IPS DF 19.7 (cell line): ENCODE measurements at regions not wholly inside any gene's neighbourhood (a gene's known extent, or its start where the extent isn't known, plus 50 kb on each side); places are given as distances from the start of the nearest gene placed in this dataset.

Experiments used
- DNase-seq: peaks from one replicate; pipeline ENCODE4 v3.0.0-alpha.2; 2013; ENCODE audit warnings: low read depth, low spot score

DNA sequence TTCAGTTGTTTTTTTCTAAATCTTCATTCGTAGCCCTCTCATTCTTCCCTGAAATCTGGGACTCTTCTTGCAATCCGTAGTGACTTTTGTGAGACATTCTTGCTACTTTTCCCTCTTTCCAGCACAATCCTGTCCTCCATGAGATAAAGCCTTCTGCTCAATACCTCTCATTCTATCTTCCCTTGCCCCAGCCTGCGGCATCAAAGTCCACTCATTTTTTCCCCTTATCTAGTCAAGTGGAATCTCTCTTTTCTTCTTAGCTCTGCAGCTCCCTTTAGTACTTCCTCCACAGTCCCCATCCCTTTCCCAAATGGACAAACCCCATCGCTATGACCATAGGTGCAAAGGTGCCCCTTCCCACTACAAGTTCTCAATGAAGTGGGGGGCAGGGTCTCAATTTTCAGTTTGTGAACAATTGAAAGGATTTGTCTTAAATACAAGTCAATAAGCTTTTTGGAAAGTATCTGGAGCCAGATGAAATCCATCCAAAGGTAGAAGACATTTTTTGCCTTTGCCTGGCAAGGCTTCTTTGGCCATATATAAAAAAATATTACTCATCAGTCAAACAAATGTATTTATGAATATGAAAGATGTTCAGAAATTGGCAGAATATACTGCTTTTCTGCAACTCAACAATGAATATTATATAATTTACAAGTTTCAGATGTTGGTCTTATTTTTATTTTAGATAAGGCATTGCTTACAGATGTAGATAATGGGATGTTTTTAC is 179.4 kb downstream of the SNAPC1 start:
- no peak for DNase-seq

DNA sequence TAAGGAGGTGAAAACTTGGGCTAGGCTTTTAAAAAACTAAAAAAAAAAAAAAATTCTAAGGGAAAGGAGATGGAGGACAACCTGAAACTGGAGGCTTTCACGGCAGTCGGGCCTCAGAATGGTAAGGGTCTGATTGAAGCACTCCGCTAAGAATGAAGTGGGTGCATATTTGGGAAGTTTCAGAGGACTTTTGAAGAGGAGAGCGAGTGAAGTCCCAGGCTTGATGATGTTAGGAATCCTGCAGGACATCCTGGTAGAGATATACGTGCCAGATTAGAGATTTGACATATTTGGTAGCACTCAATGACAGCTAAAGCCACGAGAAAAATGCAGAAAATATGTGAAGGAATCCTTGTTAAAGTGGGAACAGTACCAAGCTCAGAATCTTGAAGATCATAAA is 186.2 kb downstream of the SNAPC1 start:
- no peak for DNase-seq

DNA sequence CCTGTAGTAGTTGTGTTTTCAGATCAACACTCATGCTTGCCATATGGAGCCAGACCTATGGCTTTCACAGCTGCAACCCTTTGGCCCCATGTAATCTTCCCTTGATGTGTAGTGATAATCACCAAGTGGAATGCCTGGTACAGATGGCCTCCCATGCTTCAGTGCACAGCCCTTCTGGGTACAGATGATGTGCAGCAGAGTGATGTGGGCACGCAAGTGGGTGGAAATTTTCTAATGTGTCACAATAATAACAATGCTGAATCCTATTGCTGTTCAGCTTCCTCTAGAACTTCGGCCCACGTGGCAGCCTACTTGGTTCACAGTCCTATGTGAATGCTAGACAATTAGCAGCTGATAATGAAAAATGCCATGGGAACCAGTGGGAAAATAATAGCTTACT is 188.1 kb downstream of the SNAPC1 start:
- DNase-seq, result no peak

DNA sequence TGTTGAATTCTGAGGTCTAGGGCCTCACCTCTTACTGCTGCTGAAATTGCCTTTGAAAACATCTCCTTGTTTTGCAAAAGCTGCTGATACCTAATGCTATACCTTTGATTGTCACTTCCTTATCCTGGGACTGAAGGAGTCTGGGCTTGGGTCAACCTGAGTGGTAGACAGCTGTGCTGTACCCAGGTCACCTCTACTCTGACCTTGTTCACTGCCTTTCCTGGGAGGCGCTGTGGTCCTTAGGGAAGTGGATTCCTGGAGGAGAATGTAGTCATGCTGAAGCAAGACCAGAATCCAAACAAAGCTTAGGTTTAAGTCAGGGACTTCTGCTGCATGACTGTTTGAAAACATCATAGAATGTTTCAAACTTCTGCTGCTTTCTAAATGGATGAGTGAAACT is 191.4 kb downstream of the SNAPC1 start:
- DNase-seq, result no peak

DNA sequence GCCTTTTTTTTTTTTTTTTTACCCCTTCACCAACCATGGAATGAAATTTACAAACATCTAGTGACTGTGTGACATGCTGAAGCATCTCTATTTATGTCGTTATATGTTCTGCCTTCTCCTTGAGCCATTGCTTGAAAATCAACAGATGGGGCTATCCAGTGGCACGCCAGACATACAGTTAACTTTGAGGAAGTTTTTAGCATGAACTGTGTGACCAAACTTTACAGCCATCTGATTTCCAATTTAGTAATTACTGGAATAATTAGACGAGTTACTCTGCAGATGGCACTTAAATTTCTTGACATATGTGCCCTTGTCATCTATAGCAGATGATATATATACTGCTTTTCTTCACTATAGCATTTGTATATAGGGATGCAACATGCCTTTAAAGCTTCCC is 192.1 kb downstream of the SNAPC1 start:
- DNase-seq, result no peak

DNA sequence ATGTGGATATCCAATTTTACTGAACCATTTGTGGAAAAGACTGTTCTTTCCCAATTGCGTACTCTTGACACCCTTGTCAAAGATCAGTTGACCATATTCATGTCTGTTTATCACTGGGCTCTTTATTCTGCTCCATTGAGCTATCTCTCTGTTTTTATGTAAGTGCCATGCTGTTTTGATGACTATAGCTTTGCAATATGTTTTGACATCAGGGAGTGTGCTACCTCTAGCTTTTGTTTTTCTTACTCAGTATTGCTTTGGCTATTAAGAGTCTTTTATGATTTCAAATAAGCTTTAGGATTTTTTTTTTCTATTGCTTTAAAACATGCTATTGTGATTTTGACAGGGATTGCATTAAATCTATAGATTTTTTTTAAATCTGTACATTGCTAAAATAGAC is 194.3 kb downstream of the SNAPC1 start:
- no peak for DNase-seq

DNA sequence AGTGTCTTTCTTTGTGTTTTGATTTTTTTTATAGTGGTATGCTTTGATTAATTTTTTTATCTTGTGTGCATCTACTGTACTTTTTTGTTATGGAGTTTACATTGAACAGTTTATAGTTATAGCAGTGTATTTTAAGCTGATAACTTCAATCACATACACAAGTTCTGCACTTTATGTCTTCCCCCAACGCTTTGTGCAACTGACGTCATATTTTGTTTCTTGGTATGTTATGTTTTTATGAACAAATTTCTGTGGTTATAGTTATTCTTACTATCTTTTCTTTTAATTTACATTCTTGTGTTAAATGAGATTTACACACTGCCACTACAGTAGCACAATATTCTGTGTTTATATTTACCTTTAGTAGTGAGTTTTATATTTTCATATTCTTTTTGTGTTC is 197.1 kb downstream of the SNAPC1 start:
- DNase-seq, result no peak

DNA sequence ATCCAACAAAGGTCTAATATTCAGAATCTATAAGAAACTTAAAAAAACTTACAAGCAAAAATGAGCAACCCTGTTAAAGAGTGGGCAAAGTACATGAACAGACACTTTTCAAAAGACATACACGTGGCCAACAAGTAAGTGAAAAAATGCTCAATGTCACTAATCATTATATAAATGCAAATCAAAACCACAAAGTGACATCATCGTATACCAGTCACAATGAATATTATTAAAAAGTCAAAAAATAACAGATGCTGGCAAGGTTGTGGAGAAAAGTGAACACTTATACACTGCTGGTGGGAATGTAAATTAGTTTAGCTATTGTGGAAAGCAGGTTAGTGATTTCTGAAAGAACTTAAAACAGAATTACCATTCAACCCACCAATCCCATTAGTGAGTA is 199.1 kb downstream of the SNAPC1 start:
- DNase-seq, result no peak

DNA sequence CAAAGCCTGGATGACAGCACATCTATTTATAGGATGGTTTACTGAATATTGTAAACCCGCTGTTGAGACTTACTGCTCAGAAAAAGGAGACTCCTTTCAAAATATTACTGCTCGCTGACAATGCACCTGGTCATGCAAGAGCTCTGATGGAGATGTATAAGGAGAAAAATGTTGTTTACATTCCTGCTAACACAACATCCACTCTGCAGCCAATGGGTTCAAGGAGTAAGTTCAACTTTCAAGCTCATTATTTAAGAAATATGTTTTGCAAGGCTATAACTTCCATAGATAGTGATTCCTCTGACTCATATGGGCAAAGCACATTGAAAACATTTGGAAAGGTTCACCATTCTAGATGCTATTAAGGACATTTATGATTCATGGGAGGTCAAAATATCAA is 201.7 kb downstream of the SNAPC1 start:
- DNase-seq, result no peak

DNA sequence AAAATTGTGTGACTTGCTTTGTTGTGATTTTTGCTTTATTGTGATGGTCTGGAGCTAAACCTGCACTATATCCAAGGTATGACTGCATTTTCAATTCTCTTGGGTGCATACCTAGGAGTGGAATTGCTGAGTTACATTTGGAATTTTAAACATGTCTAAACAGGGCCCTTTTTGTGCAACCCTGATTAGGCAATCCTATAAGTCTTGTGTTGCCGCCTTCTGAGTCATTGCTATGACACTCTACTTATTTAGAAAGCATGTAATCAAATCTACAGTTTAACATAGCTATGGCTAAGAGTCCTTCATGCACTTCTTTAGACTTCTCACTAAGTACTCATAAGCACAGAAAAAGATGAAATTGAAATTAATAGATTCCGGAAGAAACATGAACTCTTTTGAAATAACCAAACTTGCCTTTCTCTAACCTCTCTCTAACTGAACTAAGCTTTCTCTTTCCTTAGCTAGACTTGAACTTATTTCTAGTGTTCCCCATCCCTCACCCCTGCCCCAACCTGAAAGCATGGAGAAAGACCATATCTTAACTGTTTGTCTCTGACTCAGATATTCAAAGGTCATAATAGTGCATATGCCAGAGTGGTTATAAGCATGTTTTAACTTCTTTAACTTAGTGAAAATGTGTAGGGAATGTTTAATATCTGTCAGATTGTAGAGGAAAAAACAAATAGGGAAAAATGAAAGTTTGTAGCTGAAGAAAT is 203.0 kb downstream of the SNAPC1 start:
- no peak for DNase-seq

DNA sequence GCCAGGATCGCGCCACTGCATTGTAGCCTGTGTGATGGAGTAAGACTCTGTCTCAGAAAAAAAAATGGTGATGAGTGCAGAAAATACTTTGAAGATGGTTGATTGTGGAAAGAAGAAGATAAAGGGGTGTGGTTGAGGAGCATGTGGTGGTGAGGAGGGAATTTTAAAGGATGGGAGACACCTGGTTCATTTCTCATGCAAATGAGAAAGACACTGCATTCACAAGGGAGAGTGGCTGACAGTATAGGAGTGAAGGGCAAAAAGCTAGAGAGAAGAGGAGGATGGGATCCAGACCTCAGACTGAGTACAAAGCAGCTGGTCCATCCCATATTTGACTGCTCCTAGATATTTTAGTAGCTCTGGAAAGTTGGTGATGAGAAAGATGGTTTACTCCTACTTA is 206.0 kb downstream of the SNAPC1 start:
- DNase-seq, result no peak

DNA sequence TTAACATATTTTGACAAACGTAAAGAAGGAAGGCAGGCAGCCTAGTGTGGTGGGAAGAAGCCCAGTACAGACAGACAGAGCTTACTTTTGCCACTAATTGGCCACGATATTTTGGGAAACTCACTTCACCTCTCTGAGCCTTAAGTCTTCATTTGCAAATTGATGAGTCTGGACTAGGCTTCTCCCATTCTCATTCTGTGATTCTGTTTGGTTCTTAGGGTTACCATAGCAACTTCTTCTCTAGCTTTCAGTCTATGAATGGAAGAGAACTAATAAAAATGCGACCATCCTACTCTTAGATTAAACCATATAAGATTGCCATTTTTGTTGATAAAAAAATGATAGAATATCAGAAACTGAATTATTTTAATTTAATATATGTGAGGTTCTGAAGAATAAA is 210.5 kb downstream of the SNAPC1 start:
- no peak for DNase-seq

DNA sequence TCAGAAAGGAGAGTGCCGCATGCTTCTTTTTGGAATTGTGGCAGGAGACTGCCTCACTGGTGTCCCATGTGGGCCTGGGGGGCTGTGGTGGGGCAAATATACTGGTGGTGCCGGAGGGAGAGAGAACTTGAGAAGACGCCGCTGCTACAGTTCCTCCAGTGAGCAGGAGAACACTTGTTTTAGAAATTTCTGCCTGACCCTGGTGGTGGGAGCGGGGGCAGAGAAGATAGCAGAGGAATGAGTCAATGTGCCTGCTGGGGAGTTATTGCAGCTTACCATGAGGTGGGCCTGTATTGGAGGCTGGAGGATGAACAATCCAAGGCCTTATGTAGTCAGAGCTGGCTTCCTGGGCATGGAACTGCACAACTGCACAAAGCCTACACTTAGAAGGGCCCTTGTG is 211.8 kb downstream of the SNAPC1 start:
- no peak for DNase-seq

DNA sequence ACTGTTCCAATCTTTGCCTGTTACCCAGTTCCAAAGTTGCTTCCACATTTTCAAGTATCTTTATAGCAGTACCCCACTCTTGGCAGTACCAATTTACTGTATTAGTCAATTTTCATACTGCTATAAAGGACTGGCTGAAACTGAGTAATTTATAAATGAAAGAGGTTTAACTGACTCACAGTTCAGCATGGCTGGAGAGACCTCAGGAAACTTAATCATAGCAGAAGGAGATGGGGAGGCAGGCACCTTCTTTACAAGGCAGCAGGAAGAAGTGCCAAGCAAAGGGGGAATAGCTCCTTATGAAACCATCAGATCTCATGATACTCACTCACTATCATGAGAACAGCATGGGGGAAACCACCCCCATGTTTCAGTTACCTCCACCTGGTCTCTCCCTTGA is 215.0 kb downstream of the SNAPC1 start:
- DNase-seq, result no peak

DNA sequence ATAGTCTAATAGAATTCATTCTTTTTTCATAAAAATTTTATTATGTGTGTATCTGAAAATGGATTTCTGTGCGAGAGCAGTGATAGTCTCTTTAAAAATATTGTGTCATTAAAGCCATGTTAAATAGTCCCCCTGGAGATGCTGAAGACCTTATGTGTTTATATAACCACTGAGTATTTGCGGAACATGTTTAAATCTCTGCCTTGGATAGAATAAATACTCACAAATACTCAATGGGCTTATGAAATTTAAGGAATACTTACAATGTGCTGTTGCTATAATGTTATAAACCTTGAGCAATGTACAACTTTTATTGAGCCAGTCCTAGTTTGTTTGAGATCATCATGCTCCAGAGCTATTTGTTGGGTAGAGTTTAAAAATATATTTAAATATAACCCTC is 226.0 kb downstream of the SNAPC1 start:
- DNase-seq, result no peak

DNA sequence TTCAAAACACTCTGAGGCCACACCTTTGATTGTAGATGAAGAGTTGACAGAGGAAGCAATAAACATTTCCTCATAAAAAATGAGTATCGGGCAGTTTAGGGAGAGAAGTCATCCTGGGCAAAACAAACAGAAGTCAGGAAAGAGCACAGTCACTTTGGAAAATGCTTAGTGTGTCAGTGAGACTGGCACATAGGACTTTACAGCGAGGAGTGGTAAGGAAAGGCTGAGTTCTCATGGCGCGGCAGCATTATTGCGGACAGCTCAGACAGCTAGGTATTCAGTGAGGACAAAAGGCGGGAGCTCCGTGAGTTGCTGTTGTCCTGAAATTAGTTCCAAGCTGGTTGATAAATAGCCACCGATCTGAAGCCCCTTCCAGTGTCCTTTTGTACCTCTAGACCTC is 229.9 kb downstream of the SNAPC1 start:
- no peak for DNase-seq

DNA sequence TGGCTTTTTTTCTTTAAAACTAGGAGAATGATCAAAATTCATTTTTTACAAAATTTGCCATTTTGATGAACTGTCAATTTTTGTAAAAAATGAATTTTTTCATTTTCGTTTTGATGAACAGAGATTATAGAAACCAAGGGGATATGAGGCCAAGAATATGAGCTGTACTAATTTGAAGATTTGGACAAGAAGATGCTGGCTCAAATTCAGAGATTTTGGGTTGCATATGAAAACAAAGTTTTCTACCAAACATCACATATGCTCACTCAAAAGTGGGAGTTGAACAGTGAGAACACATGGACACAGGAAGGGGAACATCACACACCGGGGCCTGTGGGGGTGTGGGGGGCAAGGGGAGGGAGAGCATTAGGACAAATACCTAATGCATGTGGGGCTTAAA is 230.7 kb downstream of the SNAPC1 start:
- DNase-seq, result no peak

DNA sequence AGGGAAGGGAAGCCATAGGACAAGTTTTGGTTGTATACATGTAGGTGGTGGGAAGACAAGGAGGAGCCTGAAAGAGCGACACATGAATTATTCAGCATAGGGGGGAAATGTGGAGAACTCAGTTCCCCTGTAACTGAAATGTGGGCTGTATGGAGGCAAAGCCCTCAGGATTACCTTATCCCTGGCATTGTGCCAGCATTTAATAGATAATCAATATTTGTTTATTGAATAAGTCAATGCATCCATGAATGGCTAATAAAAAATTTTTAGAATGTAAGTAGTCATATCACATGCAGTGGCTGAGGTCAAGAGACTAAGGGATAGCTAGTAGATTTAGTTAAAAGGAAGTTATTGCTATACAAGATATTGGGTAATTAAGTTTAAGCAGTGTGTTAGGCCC is 232.4 kb downstream of the SNAPC1 start:
- no peak for DNase-seq

DNA sequence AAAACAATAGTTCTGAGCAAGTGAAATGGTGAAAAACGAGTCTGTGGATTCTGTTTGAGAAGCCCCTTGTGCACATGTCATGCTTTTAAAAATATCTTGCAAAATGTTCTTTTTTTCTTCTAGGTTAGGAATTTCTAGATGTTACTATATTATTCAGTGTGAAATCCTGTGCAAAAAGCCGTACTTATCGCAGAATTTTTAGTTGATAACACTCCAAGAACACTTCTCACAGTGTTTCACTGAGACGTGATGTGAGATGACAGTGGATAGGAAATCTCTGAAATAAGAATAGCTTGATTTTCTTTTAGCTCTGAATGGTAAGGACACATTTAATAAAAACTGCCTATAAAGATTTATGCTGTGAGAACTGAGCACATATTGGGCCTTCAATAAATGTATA is 234.5 kb downstream of the SNAPC1 start:
- no peak for DNase-seq

DNA sequence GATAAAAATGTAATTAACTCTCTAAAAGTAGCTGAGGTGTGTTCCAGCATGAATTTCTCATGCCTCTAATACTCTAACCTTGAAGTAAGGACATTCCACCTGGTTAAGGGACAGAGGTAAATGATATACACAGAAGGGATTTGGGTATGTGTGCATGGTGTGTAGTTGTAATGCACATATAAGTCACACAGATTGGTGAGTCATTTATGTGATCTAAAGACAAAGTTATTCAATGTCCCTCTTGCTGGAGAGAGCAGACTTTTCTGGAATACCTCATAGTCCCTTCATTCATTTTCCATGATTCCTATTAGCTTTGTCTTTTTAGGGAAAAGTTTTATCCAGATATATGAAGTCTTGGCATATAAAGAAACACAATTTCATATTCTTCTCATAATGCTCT is 234.9 kb downstream of the SNAPC1 start:
- DNase-seq, result no peak

DNA sequence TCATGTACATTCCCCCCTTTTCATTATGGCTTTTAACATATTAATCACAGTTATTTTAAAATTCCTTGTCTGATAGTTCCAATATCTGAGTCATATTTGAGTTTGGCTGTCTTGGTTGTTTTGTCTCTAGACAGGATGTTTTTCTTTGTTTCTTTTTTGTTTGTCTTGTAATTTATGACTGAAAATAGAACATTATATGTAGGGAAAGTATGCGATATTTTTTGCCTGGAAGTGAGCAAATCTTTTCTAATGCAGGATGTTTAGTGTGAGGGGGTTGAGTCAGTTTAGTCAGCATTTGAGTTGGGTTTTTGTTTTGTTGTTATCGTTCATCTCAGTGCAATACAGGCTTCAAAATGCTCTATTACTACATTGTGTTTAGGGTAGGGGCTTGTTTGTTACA is 239.7 kb downstream of the SNAPC1 start:
- DNase-seq, result no peak

DNA sequence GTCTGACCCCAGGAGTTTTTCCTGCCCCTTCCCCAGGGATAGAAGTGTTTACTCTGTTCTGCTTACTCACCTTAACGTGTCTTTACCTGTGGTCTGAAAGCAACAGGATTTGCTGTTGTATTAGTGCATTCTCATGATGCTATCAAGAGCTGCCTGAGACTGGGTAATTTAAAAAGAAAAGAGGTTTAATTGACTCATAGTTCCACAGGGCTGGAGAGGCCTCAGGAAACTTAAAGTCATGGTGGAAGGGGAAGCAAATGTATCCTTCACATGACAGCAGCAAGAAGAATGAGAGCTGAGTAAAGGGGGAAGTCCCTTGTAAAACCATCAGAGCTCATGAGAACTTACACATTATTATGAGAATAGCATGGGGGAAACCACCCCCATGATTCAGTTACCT is 240.4 kb downstream of the SNAPC1 start:
- no peak for DNase-seq

DNA sequence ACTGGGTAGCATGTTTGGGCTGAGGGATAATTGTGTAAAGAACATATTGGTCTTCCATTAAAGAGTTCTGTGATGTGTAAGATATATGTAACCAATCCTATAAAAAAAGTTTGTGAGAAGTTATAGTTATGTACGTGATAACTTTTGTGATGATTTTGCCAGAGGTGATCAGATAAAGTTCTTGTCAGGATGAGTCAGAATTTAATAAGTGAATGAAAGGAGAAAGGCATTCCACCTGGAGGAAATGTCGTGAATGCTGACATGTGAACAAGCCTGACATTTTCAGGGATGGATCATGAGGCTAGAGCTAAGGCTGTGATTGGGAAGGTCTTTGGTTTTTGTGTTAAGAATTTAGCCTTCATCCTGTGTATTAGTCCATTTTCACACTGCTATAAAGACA is 241.5 kb downstream of the SNAPC1 start:
- no peak for DNase-seq
